Neural crest cell (in vitro differentiated cells): ENCODE measurements at regions not wholly inside any gene's neighbourhood (a gene's known extent, or its start where the extent isn't known, plus 50 kb on each side); places are given as distances from the start of the nearest gene placed in this dataset.

Source experiments
- DNase-seq: peaks from one replicate; pipeline ENCODE4 v3.0.0; 2021; ENCODE audit warnings: low read depth, mixed read lengths, low spot score
- H3K27ac Mint-ChIP-seq: one replicate; pipeline ENCODE4 v1.8.0; 2021; ENCODE audit warnings: mild to moderate bottlenecking, mixed read lengths; ENCODE audit not compliant: unreplicated experiment
- H3K27me3 Mint-ChIP-seq: 2 replicates; pipeline ENCODE4 v1.8.0; 2021; ENCODE audit warnings: low read depth, mild to moderate bottlenecking, mixed read lengths
- H3K36me3 Mint-ChIP-seq: 2 replicates; pipeline ENCODE4 v1.8.0; 2021; ENCODE audit warnings: low read depth, mild to moderate bottlenecking, mixed read lengths
- H3K4me1 Mint-ChIP-seq: 2 replicates; pipeline ENCODE4 v1.8.0; 2021; ENCODE audit warnings: mixed read lengths
- H3K4me3 Mint-ChIP-seq: one replicate; pipeline ENCODE4 v1.8.0; 2021; ENCODE audit warnings: mild to moderate bottlenecking, mixed read lengths
- H3K9me3 Mint-ChIP-seq: 2 replicates; pipeline ENCODE4 v1.8.0; 2021; ENCODE audit warnings: mixed read lengths
- TF ChIP-seq, protein P1 (sequence below): fragments of 200-600 bp; sonication (generic); conservative IDR thresholded peaks from 2 replicates; pipeline ENCODE4 v1.5.0; 2021; ENCODE audit warnings: antibody characterized with exemption, mild to moderate bottlenecking

DNA sequence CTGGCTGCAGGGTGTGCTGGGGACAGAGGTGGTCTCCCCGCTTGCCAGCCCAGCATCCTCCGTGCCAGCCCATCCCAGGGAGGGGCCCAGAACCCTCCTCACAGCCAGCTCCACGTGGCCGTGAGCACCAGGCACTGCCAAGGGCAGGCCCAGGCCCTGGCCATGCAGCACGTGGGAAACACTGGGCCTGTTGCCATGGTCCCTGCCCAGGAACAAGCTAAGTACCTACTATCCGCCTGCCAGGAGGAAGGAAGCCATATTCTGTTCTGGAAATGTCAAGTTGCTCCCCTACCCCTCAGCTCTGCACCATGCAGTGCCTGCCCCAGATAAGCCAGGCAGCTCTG, 250.6 kb downstream of the CYP26B1 start:
- Mint-ChIP-seq H3K4me1 (no peaks in the 10 kb centered on the region), H3K27ac (no peak overlapping the region), H3K36me3 (no peaks in the 10 kb centered on the region), H3K4me3 (no peak overlapping the region), H3K27me3 (peaks cover 30% of the 10 kb centered on the region), H3K9me3 (no peaks in the 10 kb centered on the region)
- no peak for DNase-seq
- TF ChIP-seq, protein P1, sequence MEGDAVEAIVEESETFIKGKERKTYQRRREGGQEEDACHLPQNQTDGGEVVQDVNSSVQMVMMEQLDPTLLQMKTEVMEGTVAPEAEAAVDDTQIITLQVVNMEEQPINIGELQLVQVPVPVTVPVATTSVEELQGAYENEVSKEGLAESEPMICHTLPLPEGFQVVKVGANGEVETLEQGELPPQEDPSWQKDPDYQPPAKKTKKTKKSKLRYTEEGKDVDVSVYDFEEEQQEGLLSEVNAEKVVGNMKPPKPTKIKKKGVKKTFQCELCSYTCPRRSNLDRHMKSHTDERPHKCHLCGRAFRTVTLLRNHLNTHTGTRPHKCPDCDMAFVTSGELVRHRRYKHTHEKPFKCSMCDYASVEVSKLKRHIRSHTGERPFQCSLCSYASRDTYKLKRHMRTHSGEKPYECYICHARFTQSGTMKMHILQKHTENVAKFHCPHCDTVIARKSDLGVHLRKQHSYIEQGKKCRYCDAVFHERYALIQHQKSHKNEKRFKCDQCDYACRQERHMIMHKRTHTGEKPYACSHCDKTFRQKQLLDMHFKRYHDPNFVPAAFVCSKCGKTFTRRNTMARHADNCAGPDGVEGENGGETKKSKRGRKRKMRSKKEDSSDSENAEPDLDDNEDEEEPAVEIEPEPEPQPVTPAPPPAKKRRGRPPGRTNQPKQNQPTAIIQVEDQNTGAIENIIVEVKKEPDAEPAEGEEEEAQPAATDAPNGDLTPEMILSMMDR = no peak

DNA sequence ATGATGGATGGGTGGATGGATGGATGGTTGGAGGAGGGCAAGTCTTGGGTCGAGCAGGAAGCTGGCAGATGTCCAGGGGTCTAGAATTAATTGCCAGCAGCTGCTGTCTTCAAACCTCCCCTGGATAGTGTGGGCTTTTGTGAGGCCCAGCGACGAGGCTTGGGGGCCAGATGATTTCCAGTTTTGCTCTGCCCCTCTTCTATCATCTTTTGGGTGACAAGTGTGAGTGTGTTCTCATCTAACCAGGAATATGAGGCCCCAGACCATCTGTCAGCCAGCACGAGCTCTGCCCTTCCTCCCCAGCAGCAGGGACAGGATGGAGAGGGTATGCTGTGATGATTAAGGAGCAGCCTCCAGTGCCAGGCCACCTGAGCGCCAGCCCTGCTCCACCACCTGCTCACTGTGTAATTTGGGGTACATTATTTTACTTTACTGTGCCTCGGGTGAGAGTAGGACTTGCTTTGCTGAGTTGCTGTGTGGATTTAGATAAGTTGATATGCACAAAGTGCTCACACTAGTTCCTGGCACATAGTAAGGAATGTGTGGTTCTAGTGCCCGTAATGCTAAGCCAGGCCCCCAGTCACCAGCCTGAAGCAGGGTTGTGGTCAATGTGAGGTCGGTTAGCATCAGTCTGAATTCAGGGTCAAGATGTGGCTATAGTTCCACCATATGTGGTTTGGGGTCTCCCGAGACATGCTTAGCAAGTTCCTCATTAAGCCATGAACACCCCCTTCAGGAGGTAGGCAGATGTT, 251.1 kb downstream of the CYP26B1 start:
- Mint-ChIP-seq H3K27ac (no peak overlapping the region), H3K36me3 (no peaks in the 10 kb centered on the region), H3K4me3 (no peak overlapping the region), H3K27me3 (peaks cover 26% of the 10 kb centered on the region), H3K4me1 (no peaks in the 10 kb centered on the region), H3K9me3 (no peaks in the 10 kb centered on the region)
- TF ChIP-seq, protein P1 = no peak
- DNase-seq = no peak

DNA sequence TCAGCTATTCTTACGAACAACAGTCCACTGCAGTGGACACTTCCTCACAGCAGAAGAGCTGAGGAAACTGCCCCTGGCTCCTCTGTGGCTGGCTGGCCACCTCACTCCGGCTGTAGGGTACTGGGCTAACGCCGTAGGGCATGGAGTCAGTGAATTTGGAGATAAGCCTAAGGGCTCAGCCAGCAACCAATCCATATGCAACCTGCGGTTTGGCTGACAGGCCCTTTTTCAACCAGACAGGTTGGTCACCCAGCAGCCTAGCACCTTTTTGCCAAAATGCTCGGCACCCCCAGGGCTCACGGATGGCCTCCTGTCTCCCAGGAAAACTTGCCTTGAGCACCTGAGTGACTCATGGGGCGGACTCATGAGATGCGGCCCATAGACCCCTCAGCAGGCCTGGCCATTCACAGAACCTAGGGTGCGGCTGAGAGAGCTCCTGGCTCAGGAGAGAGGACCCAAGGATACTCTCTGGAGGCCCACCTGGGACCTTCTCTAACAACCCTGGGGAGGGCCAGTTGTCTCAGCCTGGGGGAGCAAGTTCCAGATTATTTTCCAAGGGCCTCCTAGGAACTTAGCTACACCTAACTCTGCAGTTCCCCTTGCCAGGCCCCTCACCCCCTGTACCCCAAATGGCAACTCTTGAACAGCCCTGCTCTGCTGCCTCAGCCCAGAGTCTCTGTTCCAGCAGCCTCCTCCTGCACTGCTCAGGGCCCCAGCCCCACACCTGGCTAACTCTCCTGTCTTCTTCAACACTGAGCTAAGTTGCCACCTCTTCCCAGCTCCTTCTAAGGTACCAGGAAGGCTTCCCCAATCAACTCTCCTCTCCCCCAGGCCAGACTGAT, 252.1 kb downstream of the CYP26B1 start:
- no peaks in the 10 kb centered on the region for H3K9me3 Mint-ChIP-seq
- H3K4me3 Mint-ChIP-seq = no peak overlapping the region
- peaks cover 3% of the 10 kb centered on the region for H3K4me1 Mint-ChIP-seq
- peaks cover 19% of the 10 kb centered on the region for H3K27me3 Mint-ChIP-seq
- TF ChIP-seq, protein P1 = no peak
- DNase-seq = no peak
- H3K27ac Mint-ChIP-seq = peak overlapping the region; percentile 65
- no peaks in the 10 kb centered on the region for H3K36me3 Mint-ChIP-seq

DNA sequence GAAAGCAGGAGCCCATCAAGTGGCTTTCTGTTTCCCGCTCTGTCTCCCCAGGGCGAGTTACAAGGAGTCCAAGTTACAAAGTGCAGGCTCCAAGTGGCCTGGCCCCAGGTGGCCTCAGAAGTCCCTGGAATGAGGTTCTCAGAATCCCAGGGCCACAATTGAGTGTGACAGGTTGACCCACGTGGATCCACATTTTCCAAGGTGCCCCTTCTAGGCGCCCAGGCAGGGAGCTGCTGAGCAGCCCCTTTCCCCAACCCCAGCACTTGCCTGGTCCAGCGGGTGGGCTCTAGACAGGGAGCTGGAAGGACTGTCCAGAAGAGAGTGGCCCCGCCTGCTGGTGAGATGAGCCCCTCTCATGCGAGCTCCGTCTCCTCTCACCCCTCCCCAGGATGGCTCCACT, 253.4 kb downstream of the CYP26B1 start:
- DNase-seq = no peak
- peaks cover 12% of the 10 kb centered on the region for H3K27me3 Mint-ChIP-seq
- H3K27ac Mint-ChIP-seq = no peak overlapping the region

DNA sequence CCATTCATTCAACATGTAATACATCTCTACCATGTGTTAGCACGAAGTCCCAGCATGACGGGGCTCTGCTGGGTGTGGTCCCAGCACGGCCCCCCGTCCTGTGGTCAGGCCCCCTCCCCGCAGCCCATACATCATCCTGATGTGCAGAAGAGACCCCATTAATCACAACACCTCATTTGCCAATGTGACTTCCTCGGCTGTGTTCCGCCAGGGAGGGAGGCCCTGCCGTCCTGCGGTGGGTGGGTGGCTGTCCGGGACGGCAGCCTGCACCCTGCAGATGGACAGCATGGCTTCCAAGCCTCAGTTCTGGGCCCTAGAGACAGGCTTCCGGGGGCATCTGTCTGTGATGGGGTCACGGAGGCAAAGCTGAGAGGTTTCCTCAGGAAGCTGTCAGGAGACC, 254.0 kb downstream of the CYP26B1 start:
- Mint-ChIP-seq H3K27me3 (peaks cover 8% of the 10 kb centered on the region), H3K27ac (no peak overlapping the region), H3K36me3 (no peaks in the 10 kb centered on the region), H3K4me1 (peaks cover 9% of the 10 kb centered on the region), H3K9me3 (no peaks in the 10 kb centered on the region), H3K4me3 (no peak overlapping the region)
- TF ChIP-seq, protein P1 = no peak
- no peak for DNase-seq

More for the DNA sequence above, 253.4 kb downstream of the CYP26B1 start:
- Mint-ChIP-seq H3K36me3 (no peaks in the 10 kb centered on the region), H3K4me1 (peaks cover 9% of the 10 kb centered on the region), H3K9me3 (no peaks in the 10 kb centered on the region), H3K4me3 (no peak overlapping the region)
- TF ChIP-seq, protein P1 = no peak
